DMS53 treated with DMSO at 0.1 percent for 48 hours (cell line): ENCODE measurements at regions not wholly inside any gene's neighbourhood (a gene's known extent, or its start where the extent isn't known, plus 50 kb on each side); places are given as distances from the start of the nearest gene placed in this dataset.
A peak's percentile ranks its signal among the peaks of the same experiment; 100 is the strongest.

Source experiments
- DNase-seq: peaks from one replicate; lab custom pipeline; 2025; ENCODE audit not compliant: unreplicated experiment; lab: John Stamatoyannopoulos, UW

GRCh38 chr13:76148926-76149325 is 512.8 kb downstream of the LMO7 start:
- DNase-seq = no peak

GRCh38 chr13:76148374-76148773 is 512.2 kb downstream of the LMO7 start:
- no peak for DNase-seq

- DNase-seq = no peak
Observed at GRCh38 chr13:76132532-76132931, 496.4 kb downstream of the LMO7 start.

- DNase-seq = no peak
Observed at GRCh38 chr13:76131551-76131950, 495.4 kb downstream of the LMO7 start.

- DNase-seq = no peak
Observed at GRCh38 chr13:76129305-76130000, 493.3 kb downstream of the LMO7 start.

- DNase-seq = no peak
Observed at GRCh38 chr13:76127922-76128321, 491.8 kb downstream of the LMO7 start.

- no peak for DNase-seq
Observed at GRCh38 chr13:76123548-76123947, 487.4 kb downstream of the LMO7 start.

- no peak for DNase-seq
Observed at GRCh38 chr13:76116751-76117360, 480.7 kb downstream of the LMO7 start.

- DNase-seq = no peak
Observed at GRCh38 chr13:76106763-76107162, 470.6 kb downstream of the LMO7 start.

GRCh38 chr13:76094645-76095044 is 458.5 kb downstream of the LMO7 start:
- DNase-seq = no peak

- no peak for DNase-seq
Observed at GRCh38 chr13:76091076-76091475, 454.9 kb downstream of the LMO7 start.

- DNase-seq = no peak
Observed at GRCh38 chr13:76086729-76087128, 450.6 kb downstream of the LMO7 start.

GRCh38 chr13:76067850-76068249 is 431.7 kb downstream of the LMO7 start:
- DNase-seq = no peak

GRCh38 chr13:76053181-76053580 is 417.1 kb downstream of the LMO7 start:
- DNase-seq = no peak

- DNase-seq = no peak
Observed at GRCh38 chr13:76049376-76049746, 413.2 kb downstream of the LMO7 start.

GRCh38 chr13:76048675-76049375 is 412.7 kb downstream of the LMO7 start:
- peak; percentile 55 for DNase-seq

- no peak for DNase-seq
Observed at GRCh38 chr13:76048131-76048530, 412.0 kb downstream of the LMO7 start.

GRCh38 chr13:76043874-76044273 is 407.7 kb downstream of the LMO7 start:
- DNase-seq = peak; percentile 21

GRCh38 chr13:76038920-76039716 is 403.0 kb downstream of the LMO7 start:
- peak; percentile 11 for DNase-seq

GRCh38 chr13:76036176-76036575 is 400.0 kb downstream of the LMO7 start:
- DNase-seq = no peak

- no peak for DNase-seq
Observed at GRCh38 chr13:76035711-76036110, 399.6 kb downstream of the LMO7 start.

- DNase-seq = no peak
Observed at GRCh38 chr13:76029706-76030105, 393.6 kb downstream of the LMO7 start.
